GM23338 (cell line): ENCODE measurements at regions not wholly inside any gene's neighbourhood (a gene's known extent, or its start where the extent isn't known, plus 50 kb on each side); places are given as distances from the start of the nearest gene placed in this dataset.

Experiments
- ATAC-seq: fragments of 200-7000 bp; cut with Tn5 transposase; 3 replicates; pipeline ENCODE4 v1.9.1; 2020
- DNase-seq: peaks from one replicate; pipeline ENCODE4 v3.0.0-alpha.2; 2015; ENCODE audit warnings: low spot score
- H2AFZ ChIP-seq: fragments of 200-600 bp; sonication (generic); 2 replicates; pipeline ENCODE4 v1.8.0; 2016; ENCODE audit warnings: antibody characterized with exemption, mild to moderate bottlenecking, moderate library complexity
- H3F3A ChIP-seq: fragments of 200-600 bp; sonication (generic); replicated peaks from 2 replicates; pipeline ENCODE4 v1.8.0; 2017; ENCODE audit warnings: antibody characterized with exemption, mixed run types, low read depth
- H3K27ac ChIP-seq: fragments of 200-600 bp; sonication (generic); 2 replicates; pipeline ENCODE4 v1.6.1; 2016; ENCODE audit warnings: low read depth
- H3K27me3 ChIP-seq: fragments of 200-600 bp; sonication (generic); 2 replicates; pipeline ENCODE4 v1.8.0; 2016; ENCODE audit warnings: mild to moderate bottlenecking, mixed run types, moderate library complexity; ENCODE audit not compliant: insufficient read depth
- H3K36me3 ChIP-seq: fragments of 200-600 bp; sonication (generic); 2 replicates; pipeline ENCODE4 v1.8.0; 2016; ENCODE audit warnings: mild to moderate bottlenecking; ENCODE audit not compliant: insufficient read depth
- H3K4me1 ChIP-seq: fragments of 200-600 bp; sonication (generic); 2 replicates; pipeline ENCODE4 v1.8.0; 2016; ENCODE audit warnings: mild to moderate bottlenecking, moderate library complexity; ENCODE audit not compliant: insufficient read depth
- H3K4me2 ChIP-seq: fragments of 200-600 bp; sonication (generic); 2 replicates; pipeline ENCODE4 v1.7.1; 2017; ENCODE audit warnings: mixed run types
- H3K4me3 ChIP-seq: fragments of 200-600 bp; sonication (generic); 2 replicates; pipeline ENCODE4 v1.6.1; 2016; ENCODE audit warnings: mixed run types
- H3K79me2 ChIP-seq: fragments of 200-600 bp; sonication (generic); replicated peaks from 2 replicates; pipeline ENCODE4 v1.8.0; 2017; ENCODE audit warnings: mild to moderate bottlenecking; ENCODE audit not compliant: insufficient read depth
- H3K9me2 ChIP-seq: fragments of 200-600 bp; sonication (generic); 2 replicates; pipeline ENCODE4 v1.8.0; 2017; ENCODE audit not compliant: insufficient read depth
- H4K20me1 ChIP-seq: fragments of 200-600 bp; sonication (generic); replicated peaks from 2 replicates; pipeline ENCODE4 v1.8.0; 2017; ENCODE audit warnings: mild to moderate bottlenecking; ENCODE audit not compliant: insufficient read depth
- H3K27ac Mint-ChIP-seq: 2 replicates; pipeline ENCODE4 v1.8.0; 2020; ENCODE audit warnings: inconsistent platforms, mild to moderate bottlenecking, moderate library complexity, mixed read lengths
- H3K27me3 Mint-ChIP-seq: 3 replicates; pipeline ENCODE4 v1.8.0; 2022; ENCODE audit warnings: low read depth, mild to moderate bottlenecking, moderate library complexity, mixed read lengths, inconsistent platforms; ENCODE audit not compliant: insufficient read depth, poor library complexity
- H3K36me3 Mint-ChIP-seq: 3 replicates; pipeline ENCODE4 v1.8.0; 2021; ENCODE audit warnings: low read depth, mild to moderate bottlenecking, inconsistent platforms, moderate library complexity, mixed read lengths
- H3K4me1 Mint-ChIP-seq: 3 replicates; pipeline ENCODE4 v1.8.0; 2020; ENCODE audit warnings: mild to moderate bottlenecking, inconsistent platforms, mixed read lengths
- H3K4me3 Mint-ChIP-seq: 3 replicates; pipeline ENCODE4 v1.8.0; 2021; ENCODE audit warnings: moderate library complexity, mild to moderate bottlenecking, inconsistent platforms, mixed read lengths
- H3K9me3 Mint-ChIP-seq: 3 replicates; pipeline ENCODE4 v1.8.0; 2020; ENCODE audit warnings: moderate library complexity, mild to moderate bottlenecking, inconsistent platforms, mixed read lengths
- CREB1 ChIP-seq: fragments of 250-450 bp; sonication (Bioruptor Pico); IDR thresholded peaks from 2 replicates; pipeline ENCODE4 v1.5.0; 2020; ENCODE audit warnings: low read depth, mild to moderate bottlenecking, moderate library complexity
- EZH2 ChIP-seq: fragments of 200-600 bp; sonication (generic); IDR thresholded peaks from one replicate; pipeline ENCODE4 v1.8.0; 2017; ENCODE audit warnings: antibody characterized with exemption, mild to moderate bottlenecking, low read depth; ENCODE audit not compliant: unreplicated experiment
- EZH2phosphoT487 ChIP-seq: fragments of 200-600 bp; sonication (generic); IDR thresholded peaks from one replicate; pipeline ENCODE4 v1.8.1; 2018; ENCODE audit warnings: antibody characterized with exemption; ENCODE audit not compliant: unreplicated experiment
- JUNB ChIP-seq: IDR thresholded peaks from one replicate; pipeline ENCODE4 v1.6.1; 2016; ENCODE audit warnings: antibody characterized with exemption; ENCODE audit not compliant: unreplicated experiment
- NANOG ChIP-seq: IDR thresholded peaks from 2 replicates; pipeline ENCODE4 v1.6.1; 2016; ENCODE audit warnings: antibody characterized with exemption, borderline replicate concordance
- POLR2AphosphoS5 ChIP-seq: IDR thresholded peaks from 2 replicates; pipeline ENCODE4 v1.6.1; 2016; ENCODE audit warnings: antibody characterized with exemption, low read depth
- STAT1 ChIP-seq: IDR thresholded peaks from one replicate; pipeline ENCODE4 v1.6.1; 2016; ENCODE audit warnings: antibody characterized with exemption; ENCODE audit not compliant: unreplicated experiment
- ZNF114 ChIP-seq: fragments of 250-450 bp; sonication (Bioruptor Pico); IDR thresholded peaks from 2 replicates; pipeline ENCODE4 v1.5.0; 2020; ENCODE audit warnings: mild to moderate bottlenecking, moderate library complexity
- ZNF331 ChIP-seq: fragments of 250-450 bp; sonication (Bioruptor Pico); IDR thresholded peaks from 2 replicates; pipeline ENCODE4 v1.5.0; 2020; ENCODE audit warnings: low read depth, mild to moderate bottlenecking, moderate library complexity
- TF ChIP-seq, protein P1 (sequence below): IDR thresholded peaks from one replicate; pipeline ENCODE4 v1.6.1; 2018; ENCODE audit warnings: antibody characterized with exemption; ENCODE audit not compliant: unreplicated experiment
- TF ChIP-seq, protein P2 (sequence below): IDR thresholded peaks from 2 replicates; pipeline ENCODE4 v1.6.1; 2016; ENCODE audit warnings: antibody characterized with exemption
- TF ChIP-seq, protein P3 (sequence below), 2 experiments: fragments of 200-600 bp in 1 of 2; sonication (generic) in 1 of 2; conservative IDR thresholded peaks; 2 replicates each; pipeline versions ENCODE4 v1.5.1 to v1.6.1; 2016 to 2017; ENCODE audit warnings: antibody characterized with exemption in 2 of 2, low read depth in 2 of 2, mild to moderate bottlenecking in 2 of 2, moderate library complexity in 1 of 2
- TF ChIP-seq, protein P4 (sequence below): fragments of 250-450 bp; sonication (Bioruptor Pico); IDR thresholded peaks from 2 replicates; pipeline ENCODE4 v1.5.0; 2020; ENCODE audit warnings: mild to moderate bottlenecking, moderate library complexity

GRCh38 chr11:129733384-129733783 lies 82.3 kb upstream of the TMEM45B start:
- Mint-ChIP-seq H3K4me1 (no peaks in the 10 kb centered on the region), H3K27ac (no peak overlapping the region)
- H4K20me1 ChIP-seq = no peaks in the 10 kb centered on the region

More at GRCh38 chr11:129733384-129733783, 82.3 kb upstream of the TMEM45B start:
- Histone ChIP-seq H3K4me2 (no peak overlapping the region), H3K9me2 (no peaks in the 10 kb centered on the region), H3K4me3 (no peak overlapping the region), H3K79me2 (no peaks in the 10 kb centered on the region), H2AFZ (no peak overlapping the region), H3K4me1 (no peaks in the 10 kb centered on the region; the same call in 1 of the 2 replicates), H3K36me3 (no peaks in the 10 kb centered on the region), H3K27ac (no peak overlapping the region), H3F3A (no peaks in the 10 kb centered on the region), H3K27me3 (no peaks in the 10 kb centered on the region)
- Mint-ChIP-seq H3K9me3 (no peaks in the 10 kb centered on the region), H3K27me3 (peaks cover 8% of the 10 kb centered on the region), H3K4me3 (no peak overlapping the region), H3K36me3 (no peaks in the 10 kb centered on the region)
- TF ChIP-seq ZNF114 (CRISPR knock-in tag) = no peak
- TF ChIP-seq, protein P1, sequence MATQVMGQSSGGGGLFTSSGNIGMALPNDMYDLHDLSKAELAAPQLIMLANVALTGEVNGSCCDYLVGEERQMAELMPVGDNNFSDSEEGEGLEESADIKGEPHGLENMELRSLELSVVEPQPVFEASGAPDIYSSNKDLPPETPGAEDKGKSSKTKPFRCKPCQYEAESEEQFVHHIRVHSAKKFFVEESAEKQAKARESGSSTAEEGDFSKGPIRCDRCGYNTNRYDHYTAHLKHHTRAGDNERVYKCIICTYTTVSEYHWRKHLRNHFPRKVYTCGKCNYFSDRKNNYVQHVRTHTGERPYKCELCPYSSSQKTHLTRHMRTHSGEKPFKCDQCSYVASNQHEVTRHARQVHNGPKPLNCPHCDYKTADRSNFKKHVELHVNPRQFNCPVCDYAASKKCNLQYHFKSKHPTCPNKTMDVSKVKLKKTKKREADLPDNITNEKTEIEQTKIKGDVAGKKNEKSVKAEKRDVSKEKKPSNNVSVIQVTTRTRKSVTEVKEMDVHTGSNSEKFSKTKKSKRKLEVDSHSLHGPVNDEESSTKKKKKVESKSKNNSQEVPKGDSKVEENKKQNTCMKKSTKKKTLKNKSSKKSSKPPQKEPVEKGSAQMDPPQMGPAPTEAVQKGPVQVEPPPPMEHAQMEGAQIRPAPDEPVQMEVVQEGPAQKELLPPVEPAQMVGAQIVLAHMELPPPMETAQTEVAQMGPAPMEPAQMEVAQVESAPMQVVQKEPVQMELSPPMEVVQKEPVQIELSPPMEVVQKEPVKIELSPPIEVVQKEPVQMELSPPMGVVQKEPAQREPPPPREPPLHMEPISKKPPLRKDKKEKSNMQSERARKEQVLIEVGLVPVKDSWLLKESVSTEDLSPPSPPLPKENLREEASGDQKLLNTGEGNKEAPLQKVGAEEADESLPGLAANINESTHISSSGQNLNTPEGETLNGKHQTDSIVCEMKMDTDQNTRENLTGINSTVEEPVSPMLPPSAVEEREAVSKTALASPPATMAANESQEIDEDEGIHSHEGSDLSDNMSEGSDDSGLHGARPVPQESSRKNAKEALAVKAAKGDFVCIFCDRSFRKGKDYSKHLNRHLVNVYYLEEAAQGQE = no peak
- no peak for TF ChIP-seq JUNB
- TF ChIP-seq, protein P2, sequence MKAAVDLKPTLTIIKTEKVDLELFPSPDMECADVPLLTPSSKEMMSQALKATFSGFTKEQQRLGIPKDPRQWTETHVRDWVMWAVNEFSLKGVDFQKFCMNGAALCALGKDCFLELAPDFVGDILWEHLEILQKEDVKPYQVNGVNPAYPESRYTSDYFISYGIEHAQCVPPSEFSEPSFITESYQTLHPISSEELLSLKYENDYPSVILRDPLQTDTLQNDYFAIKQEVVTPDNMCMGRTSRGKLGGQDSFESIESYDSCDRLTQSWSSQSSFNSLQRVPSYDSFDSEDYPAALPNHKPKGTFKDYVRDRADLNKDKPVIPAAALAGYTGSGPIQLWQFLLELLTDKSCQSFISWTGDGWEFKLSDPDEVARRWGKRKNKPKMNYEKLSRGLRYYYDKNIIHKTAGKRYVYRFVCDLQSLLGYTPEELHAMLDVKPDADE = no peak
- TF ChIP-seq ZNF331 = no peak
- TF ChIP-seq POLR2AphosphoS5 = no peak
- TF ChIP-seq NANOG = no peak
- TF ChIP-seq EZH2 = no peak
- no peak for TF ChIP-seq STAT1
- TF ChIP-seq, protein P3, sequence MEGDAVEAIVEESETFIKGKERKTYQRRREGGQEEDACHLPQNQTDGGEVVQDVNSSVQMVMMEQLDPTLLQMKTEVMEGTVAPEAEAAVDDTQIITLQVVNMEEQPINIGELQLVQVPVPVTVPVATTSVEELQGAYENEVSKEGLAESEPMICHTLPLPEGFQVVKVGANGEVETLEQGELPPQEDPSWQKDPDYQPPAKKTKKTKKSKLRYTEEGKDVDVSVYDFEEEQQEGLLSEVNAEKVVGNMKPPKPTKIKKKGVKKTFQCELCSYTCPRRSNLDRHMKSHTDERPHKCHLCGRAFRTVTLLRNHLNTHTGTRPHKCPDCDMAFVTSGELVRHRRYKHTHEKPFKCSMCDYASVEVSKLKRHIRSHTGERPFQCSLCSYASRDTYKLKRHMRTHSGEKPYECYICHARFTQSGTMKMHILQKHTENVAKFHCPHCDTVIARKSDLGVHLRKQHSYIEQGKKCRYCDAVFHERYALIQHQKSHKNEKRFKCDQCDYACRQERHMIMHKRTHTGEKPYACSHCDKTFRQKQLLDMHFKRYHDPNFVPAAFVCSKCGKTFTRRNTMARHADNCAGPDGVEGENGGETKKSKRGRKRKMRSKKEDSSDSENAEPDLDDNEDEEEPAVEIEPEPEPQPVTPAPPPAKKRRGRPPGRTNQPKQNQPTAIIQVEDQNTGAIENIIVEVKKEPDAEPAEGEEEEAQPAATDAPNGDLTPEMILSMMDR (conservative IDR thresholded peaks at IDR 0.05; ENCODE audit: low read depth in 2 of 2) = no peak
- no peak for TF ChIP-seq CREB1 (CRISPR knock-in tag)
- no peak for TF ChIP-seq EZH2phosphoT487
- TF ChIP-seq, protein P4, sequence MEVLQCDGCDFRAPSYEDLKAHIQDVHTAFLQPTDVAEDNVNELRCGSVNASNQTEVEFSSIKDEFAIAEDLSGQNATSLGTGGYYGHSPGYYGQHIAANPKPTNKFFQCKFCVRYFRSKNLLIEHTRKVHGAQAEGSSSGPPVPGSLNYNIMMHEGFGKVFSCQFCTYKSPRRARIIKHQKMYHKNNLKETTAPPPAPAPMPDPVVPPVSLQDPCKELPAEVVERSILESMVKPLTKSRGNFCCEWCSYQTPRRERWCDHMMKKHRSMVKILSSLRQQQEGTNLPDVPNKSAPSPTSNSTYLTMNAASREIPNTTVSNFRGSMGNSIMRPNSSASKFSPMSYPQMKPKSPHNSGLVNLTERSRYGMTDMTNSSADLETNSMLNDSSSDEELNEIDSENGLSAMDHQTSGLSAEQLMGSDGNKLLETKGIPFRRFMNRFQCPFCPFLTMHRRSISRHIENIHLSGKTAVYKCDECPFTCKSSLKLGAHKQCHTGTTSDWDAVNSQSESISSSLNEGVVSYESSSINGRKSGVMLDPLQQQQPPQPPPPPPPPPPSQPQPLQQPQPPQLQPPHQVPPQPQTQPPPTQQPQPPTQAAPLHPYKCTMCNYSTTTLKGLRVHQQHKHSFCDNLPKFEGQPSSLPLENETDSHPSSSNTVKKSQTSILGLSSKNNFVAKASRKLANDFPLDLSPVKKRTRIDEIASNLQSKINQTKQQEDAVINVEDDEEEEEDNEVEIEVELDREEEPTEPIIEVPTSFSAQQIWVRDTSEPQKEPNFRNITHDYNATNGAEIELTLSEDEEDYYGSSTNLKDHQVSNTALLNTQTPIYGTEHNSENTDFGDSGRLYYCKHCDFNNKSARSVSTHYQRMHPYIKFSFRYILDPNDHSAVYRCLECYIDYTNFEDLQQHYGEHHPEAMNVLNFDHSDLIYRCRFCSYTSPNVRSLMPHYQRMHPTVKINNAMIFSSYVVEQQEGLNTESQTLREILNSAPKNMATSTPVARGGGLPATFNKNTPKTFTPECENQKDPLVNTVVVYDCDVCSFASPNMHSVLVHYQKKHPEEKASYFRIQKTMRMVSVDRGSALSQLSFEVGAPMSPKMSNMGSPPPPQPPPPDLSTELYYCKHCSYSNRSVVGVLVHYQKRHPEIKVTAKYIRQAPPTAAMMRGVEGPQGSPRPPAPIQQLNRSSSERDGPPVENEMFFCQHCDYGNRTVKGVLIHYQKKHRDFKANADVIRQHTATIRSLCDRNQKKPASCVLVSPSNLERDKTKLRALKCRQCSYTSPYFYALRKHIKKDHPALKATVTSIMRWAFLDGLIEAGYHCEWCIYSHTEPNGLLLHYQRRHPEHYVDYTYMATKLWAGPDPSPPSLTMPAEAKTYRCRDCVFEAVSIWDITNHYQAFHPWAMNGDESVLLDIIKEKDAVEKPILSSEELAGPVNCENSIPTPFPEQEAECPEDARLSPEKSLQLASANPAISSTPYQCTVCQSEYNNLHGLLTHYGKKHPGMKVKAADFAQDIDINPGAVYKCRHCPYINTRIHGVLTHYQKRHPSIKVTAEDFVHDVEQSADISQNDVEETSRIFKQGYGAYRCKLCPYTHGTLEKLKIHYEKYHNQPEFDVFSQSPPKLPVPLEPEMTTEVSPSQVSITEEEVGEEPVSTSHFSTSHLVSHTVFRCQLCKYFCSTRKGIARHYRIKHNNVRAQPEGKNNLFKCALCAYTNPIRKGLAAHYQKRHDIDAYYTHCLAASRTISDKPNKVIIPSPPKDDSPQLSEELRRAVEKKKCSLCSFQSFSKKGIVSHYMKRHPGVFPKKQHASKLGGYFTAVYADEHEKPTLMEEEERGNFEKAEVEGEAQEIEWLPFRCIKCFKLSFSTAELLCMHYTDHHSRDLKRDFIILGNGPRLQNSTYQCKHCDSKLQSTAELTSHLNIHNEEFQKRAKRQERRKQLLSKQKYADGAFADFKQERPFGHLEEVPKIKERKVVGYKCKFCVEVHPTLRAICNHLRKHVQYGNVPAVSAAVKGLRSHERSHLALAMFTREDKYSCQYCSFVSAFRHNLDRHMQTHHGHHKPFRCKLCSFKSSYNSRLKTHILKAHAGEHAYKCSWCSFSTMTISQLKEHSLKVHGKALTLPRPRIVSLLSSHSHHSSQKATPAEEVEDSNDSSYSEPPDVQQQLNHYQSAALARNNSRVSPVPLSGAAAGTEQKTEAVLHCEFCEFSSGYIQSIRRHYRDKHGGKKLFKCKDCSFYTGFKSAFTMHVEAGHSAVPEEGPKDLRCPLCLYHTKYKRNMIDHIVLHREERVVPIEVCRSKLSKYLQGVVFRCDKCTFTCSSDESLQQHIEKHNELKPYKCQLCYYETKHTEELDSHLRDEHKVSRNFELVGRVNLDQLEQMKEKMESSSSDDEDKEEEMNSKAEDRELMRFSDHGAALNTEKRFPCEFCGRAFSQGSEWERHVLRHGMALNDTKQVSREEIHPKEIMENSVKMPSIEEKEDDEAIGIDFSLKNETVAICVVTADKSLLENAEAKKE (CRISPR knock-in tag) = no peak
- no peak for DNase-seq
- ATAC-seq = no peak
